Small intestine (tissue), 7 donors: ENCODE measurements at regions not wholly inside any gene's neighbourhood (a gene's known extent, or its start where the extent isn't known, plus 50 kb on each side); places are given as distances from the start of the nearest gene placed in this dataset.
A peak's percentile ranks its signal among the peaks of the same experiment; 100 is the strongest.
"Not testable (repeated sequence)": the region's sequence is repeated elsewhere in the genome, so short reads cannot be mapped to it uniquely, and the experiment has no call there.

Experiments
- DNase-seq, 2 donors: peaks; one replicate each; pipeline versions ENCODE4 v3.0.0 to v3.0.0-alpha.2; 2013
- FAIRE-seq: peaks from 2 replicates; lab custom pipeline; 2012; peaks lifted over from hg19 to GRCh38; lab: Jason Lieb, UNC
- H3K27ac ChIP-seq, 3 donors: one replicate each; pipeline ENCODE4 v1.5.1; 2013; ENCODE audit warnings: low read length in 2 of 3, mild to moderate bottlenecking in 2 of 3, control low read depth in 1 of 3, inconsistent platforms in 1 of 3, low read depth in 1 of 3, moderate library complexity in 1 of 3
- H3K27me3 ChIP-seq, 3 donors: one replicate each; pipeline ENCODE4 v1.6.1; 2013; ENCODE audit warnings: low read length in 3 of 3, inconsistent platforms in 1 of 3; ENCODE audit not compliant: control insufficient read depth in 3 of 3, insufficient read depth in 3 of 3
- H3K36me3 ChIP-seq, 3 donors: one replicate each; pipeline ENCODE4 v1.6.1; 2013; ENCODE audit warnings: low read length in 3 of 3, inconsistent platforms in 1 of 3, low read depth in 1 of 3, mild to moderate bottlenecking in 1 of 3, moderate library complexity in 1 of 3; ENCODE audit not compliant: control insufficient read depth in 3 of 3, insufficient read depth in 2 of 3
- H3K4me1 ChIP-seq, 3 donors: one replicate each; pipeline ENCODE4 v1.6.1; 2013; ENCODE audit warnings: low read length in 2 of 3, inconsistent platforms in 1 of 3, low read depth in 1 of 3, mild to moderate bottlenecking in 1 of 3, moderate library complexity in 1 of 3; ENCODE audit not compliant: control insufficient read depth in 3 of 3, insufficient read depth in 2 of 3
- H3K4me3 ChIP-seq, 3 donors: one replicate each; pipeline ENCODE4 v1.5.1; 2013; ENCODE audit warnings: low read length in 3 of 3, control low read depth in 1 of 3, inconsistent platforms in 1 of 3, low read depth in 1 of 3, mild to moderate bottlenecking in 1 of 3, moderate library complexity in 1 of 3
- H3K9me3 ChIP-seq, 2 donors: one replicate each; pipeline ENCODE4 v1.6.1; 2013; ENCODE audit warnings: low read depth in 1 of 2, low read length in 1 of 2; ENCODE audit not compliant: control insufficient read depth in 2 of 2, insufficient read depth in 1 of 2
- WGBS, 3 donors: extraction: QIAGEN DNeasy Blood & Tissue Kit; methylation state at CpG; one replicate each; pipeline ENCODE4 v1.1.7; 2013; 5-methylcytosine and 5-hydroxymethylcytosine counted together
- donor health status: healthy with polysubstance abuse.
- donor health status: control.
- donor health status: control.
- donor health status: Bipolar disorder and iron deficiency.
- donor health status: healthy.

DNA sequence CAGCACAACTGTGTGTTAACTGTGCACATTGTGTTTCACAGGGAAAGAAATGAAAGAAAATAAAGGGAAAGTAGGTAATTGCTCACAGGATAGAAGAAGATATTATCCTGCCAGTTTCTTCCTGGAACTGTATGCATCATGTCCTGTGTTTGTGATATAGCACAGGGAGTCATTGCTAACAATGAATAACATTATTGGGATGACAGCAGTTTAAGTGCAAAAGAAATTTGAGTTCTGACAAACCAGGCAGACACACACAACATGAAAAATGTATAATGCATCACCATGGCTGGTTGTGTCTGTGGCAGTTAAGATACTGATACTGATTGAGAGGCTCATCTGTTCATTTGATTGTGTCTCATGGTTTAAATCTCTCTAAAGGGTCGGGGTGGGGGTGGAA is 145.4 kb downstream of the SPATA31D1 start:
- Histone ChIP-seq H3K4me3 (no peak overlapping the region), H3K27ac (no peak overlapping the region), H3K27me3 (no peaks in the 10 kb centered on the region), H3K36me3 (no peaks in the 10 kb centered on the region), H3K9me3 (peaks cover 0 to 5% of the 10 kb centered on the region in 2 donors), H3K4me1 (no peaks in the 10 kb centered on the region)
- 23 to 54% (median 25%) methylated on average over 1 of the region's 1 CpG for WGBS, 3 donors
- FAIRE-seq (no peak), DNase-seq (no peak)

GRCh38 chr9:82135106-82135505 is 146.5 kb downstream of the SPATA31D1 start:
- H3K4me3 ChIP-seq, result no peak overlapping the region
- no peak for DNase-seq
- H3K9me3 ChIP-seq, result peaks cover 0 to 5% of the 10 kb centered on the region in 2 donors
- no peak for FAIRE-seq
- no peaks in the 10 kb centered on the region for H3K4me1 ChIP-seq
- no peak overlapping the region for H3K27ac ChIP-seq
- H3K27me3 ChIP-seq, result no peaks in the 10 kb centered on the region
- H3K36me3 ChIP-seq, result no peaks in the 10 kb centered on the region

DNA sequence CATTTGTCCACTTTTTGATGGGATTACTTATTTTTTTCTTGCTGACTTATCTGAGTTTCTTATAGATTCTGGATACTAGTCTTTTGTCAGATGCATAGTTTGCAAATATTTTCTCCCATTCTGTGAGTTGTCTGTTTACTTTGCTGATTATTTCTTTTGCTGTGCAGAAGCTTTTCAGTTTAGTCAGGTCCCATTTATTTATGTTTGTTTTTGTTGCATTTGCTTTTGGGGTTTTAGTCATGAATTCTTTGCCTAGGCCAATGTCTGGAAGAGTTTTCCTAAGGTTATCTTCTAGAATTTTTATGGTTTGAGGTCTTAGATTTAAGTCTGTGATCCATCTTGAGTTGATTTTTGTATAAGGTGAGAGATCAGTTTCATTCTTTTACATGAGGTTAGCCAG is 149.5 kb downstream of the SPATA31D1 start:
- FAIRE-seq, H3K27me3 ChIP-seq, H3K4me3 ChIP-seq, H3K36me3 ChIP-seq, DNase-seq, H3K27ac ChIP-seq, H3K4me1 ChIP-seq, H3K9me3 ChIP-seq: not testable (repeated sequence)

DNA sequence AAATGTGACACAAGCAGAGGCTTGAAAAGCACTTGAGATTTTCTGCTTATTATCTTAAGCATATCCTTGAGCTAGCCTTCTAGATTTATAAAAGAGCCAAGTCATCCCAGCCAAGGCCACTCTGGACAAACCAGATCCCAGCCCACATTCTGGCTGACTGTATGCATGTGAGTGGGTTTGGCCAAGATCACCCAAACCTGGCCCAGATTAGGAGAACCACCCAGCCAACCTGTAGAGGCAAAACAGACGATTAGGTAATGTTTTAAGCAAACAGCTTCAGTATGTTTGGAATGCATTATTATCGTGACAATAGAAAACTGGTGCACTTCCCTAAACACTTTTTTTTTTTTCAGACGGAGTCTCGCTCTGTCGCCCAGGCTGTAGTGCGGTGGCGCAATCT is 151.9 kb downstream of the SPATA31D1 start:
- 79 to 89% (median 81%) methylated on average over 7 of the region's 7 CpGs for WGBS, 3 donors
- FAIRE-seq, result no peak

DNA sequence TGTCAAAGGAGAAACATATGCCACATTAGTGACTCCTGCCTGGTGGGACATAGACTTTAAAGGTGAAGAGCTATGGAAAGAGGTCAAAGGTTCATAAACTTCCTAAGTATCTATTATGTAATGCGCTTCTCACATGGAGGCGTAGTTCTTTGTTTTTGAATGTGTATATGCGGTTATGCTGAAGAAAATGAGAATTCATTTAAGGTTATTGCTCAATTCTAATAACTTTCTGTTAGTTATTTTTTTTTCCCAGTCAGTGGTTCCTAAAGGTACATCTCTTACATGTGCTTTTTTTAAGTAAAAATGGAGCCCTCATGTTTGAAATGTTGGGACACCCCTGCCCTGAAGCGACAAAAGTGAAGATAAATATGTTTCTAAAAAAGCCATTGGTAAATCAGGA is 156.2 kb downstream of the SPATA31D1 start:
- no peak for DNase-seq
- Histone ChIP-seq H3K27ac (no peak overlapping the region), H3K27me3 (no peaks in the 10 kb centered on the region), H3K9me3 (no peaks in the 10 kb centered on the region), H3K36me3 (no peaks in the 10 kb centered on the region), H3K4me3 (no peak overlapping the region), H3K4me1 (no peaks in the 10 kb centered on the region)
- FAIRE-seq, result no peak
- 96 to 99% (median 96%) methylated on average over 4 of the region's 4 CpGs for WGBS, 3 donors

More for the DNA sequence above, 151.9 kb downstream of the SPATA31D1 start:
- H3K27me3 ChIP-seq, result no peaks in the 10 kb centered on the region
- H3K27ac ChIP-seq, result no peak overlapping the region
- H3K9me3 ChIP-seq, result no peaks in the 10 kb centered on the region
- DNase-seq, result no peak
- H3K4me1 ChIP-seq, result no peaks in the 10 kb centered on the region
- H3K4me3 ChIP-seq, result no peak overlapping the region
- no peaks in the 10 kb centered on the region for H3K36me3 ChIP-seq

DNA sequence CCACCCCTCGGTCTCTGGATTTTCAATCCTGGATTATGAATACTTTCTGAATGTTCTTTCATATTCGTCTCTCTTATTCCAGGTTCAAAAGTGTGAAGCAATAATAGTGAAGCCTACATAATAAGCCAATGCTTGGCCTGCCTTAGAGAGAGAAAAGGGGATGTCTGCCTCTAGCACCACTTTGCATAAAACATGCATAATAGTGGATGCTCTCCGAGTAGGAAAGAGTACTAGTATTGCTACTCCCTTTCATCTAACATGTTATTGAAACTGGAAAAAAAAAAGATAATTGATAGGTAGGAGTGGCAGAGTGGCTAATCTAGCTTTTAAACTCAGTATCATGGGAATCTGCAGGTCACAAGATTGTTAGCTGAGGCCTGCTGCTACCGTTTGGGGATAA is 158.1 kb downstream of the SPATA31D1 start:
- Histone ChIP-seq H3K36me3 (no peaks in the 10 kb centered on the region), H3K4me1 (no peaks in the 10 kb centered on the region), H3K27ac (no peak overlapping the region), H3K9me3 (no peaks in the 10 kb centered on the region), H3K4me3 (no peak overlapping the region), H3K27me3 (no peaks in the 10 kb centered on the region)
- FAIRE-seq (no peak), DNase-seq (no peak)
- 63 to 79% (median 64%) methylated on average over 4 of the region's 4 CpGs for WGBS, 3 donors

- H3K27ac ChIP-seq, result no peak overlapping the region
- H3K36me3 ChIP-seq, result no peaks in the 10 kb centered on the region
- no peaks in the 10 kb centered on the region for H3K4me1 ChIP-seq
- no peaks in the 10 kb centered on the region for H3K27me3 ChIP-seq
- FAIRE-seq, result no peak
- DNase-seq, result no peak
- H3K9me3 ChIP-seq, result no peaks in the 10 kb centered on the region
- no peak overlapping the region for H3K4me3 ChIP-seq
- WGBS, 3 donors, result 48 to 55% (median 48%) methylated on average over 2 of the region's 2 CpGs
Observed at GRCh38 chr9:82147798-82148425, 159.3 kb downstream of the SPATA31D1 start.

DNA sequence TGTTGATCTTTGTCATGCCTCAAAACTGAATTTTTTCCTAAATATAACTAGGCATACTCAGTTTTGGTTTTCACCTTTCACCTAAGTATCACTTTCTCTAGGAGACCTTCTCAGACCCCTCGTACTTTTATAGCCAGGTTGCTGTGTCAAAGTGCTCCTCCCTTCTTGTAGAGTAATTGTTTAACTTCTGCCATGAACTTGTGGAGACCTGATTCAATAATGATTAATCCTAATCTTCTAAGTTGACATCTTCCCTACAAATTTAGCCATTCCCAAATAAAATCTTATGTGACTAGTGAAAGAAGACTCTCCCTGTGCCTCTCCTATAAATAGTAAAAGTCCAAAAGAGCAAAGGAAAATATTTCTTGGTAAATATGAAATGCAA is 159.8 kb downstream of the SPATA31D1 start:
- FAIRE-seq (no peak), DNase-seq (no peak)
- H3K36me3 ChIP-seq, result no peaks in the 10 kb centered on the region
- H3K27me3 ChIP-seq, result no peaks in the 10 kb centered on the region
- WGBS, 3 donors, result 14 to 66% (median 27%) methylated on average over 1 of the region's 1 CpG
- H3K27ac ChIP-seq, result no peak overlapping the region
- H3K4me1 ChIP-seq, result no peaks in the 10 kb centered on the region
- H3K4me3 ChIP-seq, result no peak overlapping the region
- H3K9me3 ChIP-seq, result no peaks in the 10 kb centered on the region

DNA sequence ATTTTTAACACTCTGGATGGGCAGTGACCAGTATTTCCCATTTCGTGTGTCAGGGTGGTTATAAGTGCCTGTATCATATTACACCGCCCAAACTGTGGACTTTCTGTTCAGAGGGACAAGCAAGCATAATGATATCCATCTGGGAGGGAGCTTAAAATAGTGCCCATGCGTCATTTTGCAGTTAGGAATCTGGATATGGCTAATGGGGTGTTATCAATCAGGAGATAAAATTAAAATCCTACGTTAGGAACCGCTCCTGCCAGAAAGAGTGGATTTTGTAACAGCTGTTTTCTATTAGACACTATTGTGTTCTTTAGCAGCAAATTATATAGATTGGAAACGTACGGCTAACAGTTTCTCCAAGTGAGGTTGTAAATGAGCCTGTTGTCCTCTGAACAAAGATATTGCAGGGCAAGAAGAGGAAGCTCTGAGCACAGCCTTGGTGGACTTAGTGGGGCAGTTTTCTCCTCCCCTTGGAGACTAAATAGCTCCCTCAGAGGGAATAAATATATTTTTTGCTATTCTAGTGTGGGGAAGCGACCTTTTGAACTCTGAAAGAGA is 160.4 kb downstream of the SPATA31D1 start:
- Histone ChIP-seq H3K27me3 (no peaks in the 10 kb centered on the region), H3K4me3 (no peak overlapping the region), H3K27ac (no peak overlapping the region), H3K36me3 (no peaks in the 10 kb centered on the region), H3K9me3 (no peaks in the 10 kb centered on the region), H3K4me1 (no peaks in the 10 kb centered on the region)
- DNase-seq (peak in 1 of 2 donors; percentile 8), FAIRE-seq (no peak)
- WGBS, 3 donors, result 29 to 37% (median 31%) methylated on average over 8 of the region's 8 CpGs
